ENCODE measurements at regions not wholly inside any gene's neighbourhood (a gene's known extent, or its start where the extent isn't known, plus 50 kb on each side); places are given as distances from the start of the nearest gene placed in this dataset.
"Not testable (repeated sequence)": the region's sequence is repeated elsewhere in the genome, so short reads cannot be mapped to it uniquely, and the experiment has no call there.

DNA sequence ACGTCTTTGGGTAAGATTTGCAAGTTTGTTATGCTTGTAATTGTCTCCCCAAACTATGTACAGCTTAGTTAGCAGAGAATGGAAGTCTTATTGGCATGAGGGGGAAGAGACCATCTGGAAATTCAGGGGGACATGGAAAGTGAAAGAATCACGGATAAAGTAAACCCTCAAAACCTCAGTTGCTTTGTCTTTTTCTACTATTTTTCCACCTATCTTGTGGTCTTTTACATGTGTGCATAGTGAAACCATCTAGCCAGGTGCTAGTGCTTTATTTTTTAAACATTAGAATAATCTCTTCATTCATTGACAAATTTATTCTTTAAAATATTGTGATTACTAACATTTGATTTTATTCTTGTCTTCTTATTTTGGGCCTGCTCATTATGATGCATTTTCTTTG is 441.1 kb upstream of the RORB start:
- H3K36me3 Mint-ChIP-seq (ENCODE audit: low read depth), result no peaks in the 10 kb centered on the region
- H3K4me3 Mint-ChIP-seq, result no peak overlapping the region
- ChIA-PET CTCF (no interaction called here), POLR2A (no interaction called here)
- no peaks in the 10 kb centered on the region for H3K4me1 Mint-ChIP-seq
- no peak for DNase-seq
- H3K9me3 Mint-ChIP-seq (ENCODE audit: low read depth), result peaks cover 2% of the 10 kb centered on the region
- intact Hi-C loops (cut with DNase I, micrococcal nuclease), result no loop called here
- no peak overlapping the region for H3K27ac Mint-ChIP-seq
- no peaks in the 10 kb centered on the region for H3K27me3 Mint-ChIP-seq
- ATAC-seq, result no peak

DNA sequence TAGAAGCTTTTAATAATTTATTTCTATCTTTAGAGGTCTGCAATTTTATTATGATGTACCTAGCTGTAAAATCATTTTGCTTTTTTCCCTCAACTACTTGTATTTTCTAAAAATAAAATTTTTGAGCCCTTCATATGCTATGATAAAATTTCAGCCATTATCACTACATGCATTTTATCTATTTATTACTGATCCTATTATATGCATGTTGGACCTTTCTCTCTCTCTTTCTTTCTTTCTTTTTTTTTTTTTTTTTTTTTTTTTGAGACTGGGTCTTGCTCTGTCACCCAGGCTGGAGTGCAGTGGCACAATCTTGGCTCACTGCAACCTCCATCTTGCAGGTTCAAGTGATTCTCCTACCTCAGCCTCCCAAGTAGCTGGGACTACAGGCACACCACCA is 440.1 kb upstream of the RORB start:
- H3K9me3 Mint-ChIP-seq (ENCODE audit: low read depth); H3K27ac Mint-ChIP-seq; ATAC-seq; H3K4me3 Mint-ChIP-seq; POLR2A ChIA-PET; H3K36me3 Mint-ChIP-seq (ENCODE audit: low read depth); intact Hi-C loops (cut with DNase I, micrococcal nuclease); H3K4me1 Mint-ChIP-seq; H3K27me3 Mint-ChIP-seq; DNase-seq: not testable (repeated sequence)
- CTCF ChIA-PET, result interaction anchor here (0.6 kb wide), 1 partner anchor 597 kb away, joined by 3 read pairs; no protein-coding TSS in a partner anchor

DNA sequence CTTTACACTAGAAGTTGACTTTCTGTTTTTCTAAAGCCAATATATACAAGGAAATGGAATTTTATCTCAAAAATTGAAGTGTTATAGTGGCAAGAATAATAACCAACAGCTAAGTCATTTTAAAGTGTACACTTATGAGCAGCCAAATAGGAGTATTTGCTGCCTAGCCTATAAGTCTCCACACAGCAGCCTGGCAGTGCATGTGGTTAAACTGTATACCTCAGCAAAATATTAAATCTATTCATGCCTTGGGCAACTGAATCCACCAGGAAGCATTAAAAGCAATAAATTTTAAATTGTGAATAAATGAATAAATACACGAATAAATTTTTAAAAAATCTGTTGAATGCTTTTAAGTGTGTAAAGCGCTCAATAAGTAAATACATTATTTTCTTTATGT is 432.4 kb upstream of the RORB start:
- ATAC-seq (no peak), DNase-seq (no peak)
- ChIA-PET CTCF (no interaction called here), POLR2A (no interaction called here)
- Mint-ChIP-seq H3K27me3 (no peaks in the 10 kb centered on the region), H3K9me3 (ENCODE audit: low read depth) (peaks cover 3% of the 10 kb centered on the region), H3K4me1 (no peaks in the 10 kb centered on the region), H3K36me3 (ENCODE audit: low read depth) (no peaks in the 10 kb centered on the region), H3K4me3 (no peak overlapping the region), H3K27ac (no peak overlapping the region)
- intact Hi-C loops (cut with DNase I, micrococcal nuclease), result no loop called here

DNA sequence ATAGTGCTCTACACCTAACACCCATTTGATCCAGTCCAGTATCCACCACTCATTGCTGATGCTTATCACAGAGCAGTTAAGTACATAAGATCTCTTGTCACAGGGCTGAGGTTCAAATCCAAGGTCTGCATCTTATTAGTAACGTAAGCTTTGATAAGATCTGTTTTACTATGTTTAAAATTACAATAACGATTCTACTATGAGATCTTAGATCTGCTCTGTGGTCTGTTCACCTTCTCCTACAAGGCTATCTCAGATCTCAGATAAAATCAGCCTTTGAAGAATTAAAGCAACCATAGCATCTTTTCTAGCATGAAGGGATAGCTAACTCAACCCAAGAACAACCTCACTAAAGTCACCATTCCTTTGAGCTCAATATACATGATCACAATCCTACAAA is 431.0 kb upstream of the RORB start:
- Mint-ChIP-seq H3K4me1 (no peaks in the 10 kb centered on the region), H3K27ac (no peak overlapping the region), H3K27me3 (no peaks in the 10 kb centered on the region), H3K9me3 (ENCODE audit: low read depth) (peaks cover 3% of the 10 kb centered on the region), H3K36me3 (ENCODE audit: low read depth) (no peaks in the 10 kb centered on the region), H3K4me3 (no peak overlapping the region)
- DNase-seq, result no peak
- ATAC-seq, result no peak
- ChIA-PET CTCF (no interaction called here), POLR2A (no interaction called here)
- intact Hi-C loops (cut with DNase I, micrococcal nuclease), result no loop called here

DNA sequence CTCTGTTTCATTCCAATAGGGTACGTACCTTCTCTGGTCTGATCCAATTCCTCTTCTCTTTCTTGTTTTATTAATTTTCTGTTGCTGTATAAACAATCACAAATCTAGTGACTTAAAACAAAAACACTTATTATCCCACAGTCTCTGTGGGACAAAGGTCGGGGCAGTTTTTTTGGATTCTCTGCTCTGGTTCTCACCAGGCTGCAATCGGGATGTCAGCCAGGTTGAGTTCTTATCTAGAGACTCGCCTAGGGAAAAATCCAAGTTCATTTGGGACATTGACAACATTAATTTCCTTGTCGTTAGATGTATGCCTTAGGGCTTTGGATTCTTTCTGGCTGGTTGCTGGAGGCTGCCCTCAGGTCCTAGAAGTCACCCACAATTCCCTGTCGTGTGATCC is 430.5 kb upstream of the RORB start:
- Mint-ChIP-seq H3K36me3 (ENCODE audit: low read depth) (no peaks in the 10 kb centered on the region), H3K4me3 (no peak overlapping the region), H3K4me1 (no peaks in the 10 kb centered on the region), H3K27me3 (no peaks in the 10 kb centered on the region), H3K27ac (no peak overlapping the region), H3K9me3 (ENCODE audit: low read depth) (peaks cover 7% of the 10 kb centered on the region)
- intact Hi-C loops (cut with DNase I, micrococcal nuclease), result no loop called here
- POLR2A ChIA-PET, result no interaction called here
- ATAC-seq (no peak), DNase-seq (no peak)
- CTCF ChIA-PET, result no interaction called here

DNA sequence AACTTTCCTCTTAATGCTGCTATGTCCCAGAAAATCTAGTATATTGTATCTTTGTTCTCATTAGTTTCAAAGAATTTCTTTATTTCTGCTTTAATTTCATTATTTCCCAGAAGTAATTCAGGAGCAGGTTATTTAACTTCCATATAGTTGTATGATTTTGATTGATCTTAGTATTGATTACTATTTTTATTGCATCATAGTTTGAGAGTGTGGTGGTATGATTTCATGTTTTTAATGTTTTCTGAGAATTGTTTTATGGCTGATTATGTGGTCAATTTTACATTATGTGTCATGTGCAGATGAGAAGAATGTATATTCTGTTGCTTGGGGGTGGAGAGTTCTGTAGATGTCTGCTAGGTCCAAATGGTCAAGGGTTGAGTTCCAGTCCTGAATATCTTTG is 425.6 kb upstream of the RORB start:
- H3K27ac Mint-ChIP-seq, result no peak overlapping the region
- ChIA-PET CTCF (no interaction called here), POLR2A (no interaction called here)
- intact Hi-C loops (cut with DNase I, micrococcal nuclease), result no loop called here
- no peaks in the 10 kb centered on the region for H3K27me3 Mint-ChIP-seq
- DNase-seq (no peak), ATAC-seq (no peak)
- H3K4me1 Mint-ChIP-seq, result no peaks in the 10 kb centered on the region
- peaks cover 10% of the 10 kb centered on the region for H3K9me3 Mint-ChIP-seq (ENCODE audit: low read depth)
- no peaks in the 10 kb centered on the region for H3K36me3 Mint-ChIP-seq (ENCODE audit: low read depth)
- no peak overlapping the region for H3K4me3 Mint-ChIP-seq

DNA sequence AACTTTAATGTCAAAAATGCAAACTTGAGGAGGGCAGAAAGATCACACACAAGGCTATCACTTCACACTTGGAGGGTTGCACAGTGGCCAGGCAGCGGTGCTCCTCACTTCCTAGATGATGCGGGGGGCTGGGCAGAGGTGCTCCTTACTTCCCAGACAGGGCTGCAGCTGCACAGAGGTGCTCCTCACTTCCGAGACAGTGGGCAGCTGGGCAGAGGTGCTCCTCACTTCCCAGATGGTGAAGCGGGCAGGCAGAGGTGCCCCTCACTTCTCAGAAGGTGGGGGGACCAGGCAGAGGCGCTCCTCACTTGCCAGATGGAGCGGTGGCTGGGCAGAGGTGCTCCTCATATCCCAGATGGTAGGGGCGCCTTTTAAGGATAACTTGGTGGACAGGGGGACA is 423.2 kb upstream of the RORB start:
- DNase-seq (no peak), ATAC-seq (no peak)
- H3K4me3 Mint-ChIP-seq, result no peak overlapping the region
- no peaks in the 10 kb centered on the region for H3K36me3 Mint-ChIP-seq (ENCODE audit: low read depth)
- POLR2A ChIA-PET, result no interaction called here
- peaks cover 12% of the 10 kb centered on the region for H3K9me3 Mint-ChIP-seq (ENCODE audit: low read depth)
- H3K27me3 Mint-ChIP-seq, result no peaks in the 10 kb centered on the region
- H3K27ac Mint-ChIP-seq, result no peak overlapping the region
- CTCF ChIA-PET, result no interaction called here
- intact Hi-C loops (cut with DNase I, micrococcal nuclease), result no loop called here
- no peaks in the 10 kb centered on the region for H3K4me1 Mint-ChIP-seq

DNA sequence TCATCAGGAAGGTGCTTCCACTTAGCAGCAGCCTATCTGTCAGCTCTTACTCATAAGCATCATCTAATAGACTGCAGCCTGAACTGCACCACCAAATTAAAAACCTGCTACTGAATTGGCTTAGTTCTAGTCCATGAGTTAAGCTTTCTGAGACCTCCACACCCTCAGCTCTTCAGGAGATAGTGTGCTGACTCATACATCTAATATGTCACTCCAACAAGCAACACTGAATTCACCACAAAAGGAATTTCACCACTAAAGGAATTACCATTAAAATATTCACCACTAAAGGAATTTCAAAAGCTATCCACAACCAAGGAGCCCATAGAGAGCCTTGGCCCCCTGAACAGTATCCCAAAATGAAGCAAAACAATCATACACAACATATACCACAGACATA is 418.5 kb upstream of the RORB start:
- Mint-ChIP-seq H3K27me3 (no peaks in the 10 kb centered on the region), H3K27ac (no peak overlapping the region), H3K9me3 (ENCODE audit: low read depth) (peaks cover 2% of the 10 kb centered on the region), H3K36me3 (ENCODE audit: low read depth) (no peaks in the 10 kb centered on the region), H3K4me3 (no peak overlapping the region), H3K4me1 (no peaks in the 10 kb centered on the region)
- intact Hi-C loops (cut with DNase I, micrococcal nuclease), result no loop called here
- ChIA-PET POLR2A (no interaction called here), CTCF (no interaction called here)
- ATAC-seq (no peak), DNase-seq (no peak)

DNA sequence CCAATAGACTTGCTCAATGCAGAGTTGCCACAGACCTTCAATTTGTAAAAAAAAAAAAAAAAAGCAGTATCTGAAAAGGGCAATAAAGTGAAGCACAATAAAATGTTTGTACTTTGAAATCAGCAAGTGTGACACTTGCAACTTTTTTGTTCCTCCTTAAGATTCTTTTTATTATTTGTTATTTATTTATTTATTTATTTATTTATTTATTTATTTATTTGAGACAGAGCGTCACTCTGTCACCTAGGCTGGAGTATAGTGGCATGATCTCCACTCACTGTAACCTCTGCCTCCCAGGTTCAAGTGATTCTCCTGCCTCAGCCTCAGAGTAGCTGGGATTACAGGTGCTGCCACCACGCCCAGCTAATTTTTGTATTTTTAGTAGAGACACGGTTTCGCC is 416.5 kb upstream of the RORB start:
- POLR2A ChIA-PET; H3K9me3 Mint-ChIP-seq (ENCODE audit: low read depth); H3K4me1 Mint-ChIP-seq; H3K27me3 Mint-ChIP-seq; H3K36me3 Mint-ChIP-seq (ENCODE audit: low read depth); H3K4me3 Mint-ChIP-seq; CTCF ChIA-PET; DNase-seq; ATAC-seq; H3K27ac Mint-ChIP-seq; intact Hi-C loops (cut with DNase I, micrococcal nuclease): not testable (repeated sequence)

DNA sequence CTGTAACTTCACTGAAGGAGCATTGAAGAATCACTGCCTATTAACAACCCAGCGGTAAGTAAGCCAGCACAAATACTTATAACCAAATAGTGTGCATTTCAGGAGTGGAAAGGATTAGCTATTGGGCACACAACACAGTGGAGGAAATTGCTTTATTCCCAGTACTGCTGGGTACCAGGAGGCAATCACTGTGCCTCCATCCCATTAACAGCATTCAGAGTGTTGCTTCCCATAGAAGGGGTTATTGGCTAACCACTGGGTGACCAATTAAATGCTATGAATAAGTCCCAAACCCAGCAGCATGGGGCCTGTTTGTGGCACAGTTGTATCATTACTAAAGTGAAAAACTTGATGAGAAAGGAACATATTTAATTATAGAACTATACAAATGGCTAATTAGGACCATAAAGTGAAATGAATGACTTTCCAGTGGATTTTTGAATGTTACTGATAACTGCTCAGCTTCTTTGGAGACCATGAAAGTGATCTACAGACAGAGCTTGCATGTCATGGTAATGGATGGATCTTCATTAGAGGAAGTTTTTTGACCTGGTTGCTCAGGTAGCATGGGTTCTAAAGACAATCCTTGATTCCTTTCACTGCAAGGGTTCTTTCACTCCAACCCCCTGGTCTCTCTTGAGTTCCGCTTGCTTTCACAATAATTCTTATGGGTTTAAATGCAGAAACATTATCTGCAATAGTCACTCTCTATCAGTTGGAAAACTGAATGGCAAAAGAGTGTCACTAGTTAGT is 413.3 kb upstream of the RORB start:
- ChIA-PET CTCF (no interaction called here), POLR2A (no interaction called here)
- no peaks in the 10 kb centered on the region for H3K27me3 Mint-ChIP-seq
- no peaks in the 10 kb centered on the region for H3K36me3 Mint-ChIP-seq (ENCODE audit: low read depth)
- intact Hi-C loops (cut with DNase I, micrococcal nuclease), result no loop called here
- no peaks in the 10 kb centered on the region for H3K9me3 Mint-ChIP-seq (ENCODE audit: low read depth)
- no peak overlapping the region for H3K27ac Mint-ChIP-seq
- DNase-seq (no peak), ATAC-seq (no peak)
- no peaks in the 10 kb centered on the region for H3K4me1 Mint-ChIP-seq
- H3K4me3 Mint-ChIP-seq, result no peak overlapping the region

DNA sequence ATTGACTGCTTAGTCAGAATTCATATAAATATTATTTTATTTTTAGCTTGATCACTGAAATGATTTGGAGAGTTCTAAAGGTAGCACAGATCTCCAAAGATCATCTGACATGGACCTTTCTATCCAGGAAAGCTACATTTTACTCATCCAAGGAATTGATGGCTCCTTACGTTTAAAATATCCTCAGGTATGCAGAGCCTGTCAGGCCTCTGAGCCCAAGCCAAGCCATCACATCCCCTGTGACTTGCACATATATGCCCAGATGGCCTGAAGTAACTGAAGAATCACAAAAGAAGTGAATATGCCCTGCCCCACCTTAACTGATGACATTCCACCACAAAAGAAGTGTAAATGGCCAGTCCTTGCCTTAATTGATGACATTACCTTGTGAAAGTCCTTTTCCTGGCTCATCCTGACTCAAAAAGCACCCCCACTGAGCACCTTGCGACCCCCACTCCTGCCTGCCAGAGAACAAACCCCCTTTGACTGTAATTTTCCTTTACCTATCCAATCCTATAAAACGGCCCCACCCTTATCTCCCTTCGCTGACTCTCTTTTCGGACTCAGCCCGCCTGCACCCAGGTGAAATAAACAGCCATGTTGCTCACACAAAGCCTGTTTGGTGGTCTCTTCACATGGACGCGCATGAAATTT is 411.6 kb upstream of the RORB start:
- H3K9me3 Mint-ChIP-seq (ENCODE audit: low read depth); ATAC-seq; H3K36me3 Mint-ChIP-seq (ENCODE audit: low read depth); H3K27me3 Mint-ChIP-seq; H3K4me3 Mint-ChIP-seq; intact Hi-C loops (cut with DNase I, micrococcal nuclease); H3K27ac Mint-ChIP-seq; POLR2A ChIA-PET; DNase-seq; CTCF ChIA-PET; H3K4me1 Mint-ChIP-seq: not testable (repeated sequence)

DNA sequence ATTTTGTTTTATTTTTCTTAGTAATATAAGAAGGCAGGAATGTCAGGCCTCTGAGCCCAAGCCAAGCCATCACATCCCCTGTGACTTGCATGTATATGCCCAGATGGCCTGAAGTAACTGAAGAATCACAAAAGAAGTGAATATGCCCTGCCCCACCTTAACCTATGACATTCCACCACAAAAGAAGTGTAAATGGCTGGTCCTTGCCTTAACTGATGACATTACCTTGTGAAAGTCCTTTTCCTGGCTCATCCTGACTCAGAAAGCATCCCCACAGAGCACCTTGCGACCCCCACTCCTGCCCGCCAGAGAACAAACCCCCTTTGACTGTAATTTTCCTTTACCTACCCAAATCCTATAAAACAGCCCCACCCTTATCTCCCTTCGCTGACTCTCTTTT is 406.2 kb upstream of the RORB start:
- DNase-seq, result not testable (repeated sequence)

DNA sequence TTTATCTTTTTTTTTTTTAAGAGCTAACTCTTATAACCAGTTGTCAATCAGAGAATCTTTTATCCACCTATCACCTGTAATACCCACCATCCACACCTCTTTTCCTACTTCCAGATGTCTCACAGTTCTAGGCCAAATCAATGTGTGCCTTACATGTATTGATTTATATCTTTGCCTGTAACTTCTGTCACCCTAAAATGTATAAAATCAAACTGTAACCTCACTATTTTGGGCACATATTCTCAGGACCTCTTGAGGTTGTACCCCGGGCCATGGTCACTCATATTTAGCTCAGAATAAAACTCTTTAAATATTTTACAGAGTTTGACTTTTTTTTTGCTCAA is 404.7 kb upstream of the RORB start:
- CTCF ChIA-PET, result no interaction called here
- no peaks in the 10 kb centered on the region for H3K4me1 Mint-ChIP-seq
- no peak overlapping the region for H3K4me3 Mint-ChIP-seq
- intact Hi-C loops (cut with DNase I, micrococcal nuclease), result no loop called here
- ATAC-seq (no peak), DNase-seq (no peak)
- POLR2A ChIA-PET, result no interaction called here
- no peaks in the 10 kb centered on the region for H3K27me3 Mint-ChIP-seq
- H3K27ac Mint-ChIP-seq, result no peak overlapping the region
- H3K9me3 Mint-ChIP-seq (ENCODE audit: low read depth), result no peaks in the 10 kb centered on the region
- no peaks in the 10 kb centered on the region for H3K36me3 Mint-ChIP-seq (ENCODE audit: low read depth)

More for the DNA sequence above, 406.2 kb upstream of the RORB start:
- POLR2A ChIA-PET; H3K4me3 Mint-ChIP-seq; H3K27me3 Mint-ChIP-seq; H3K27ac Mint-ChIP-seq; intact Hi-C loops (cut with DNase I, micrococcal nuclease); H3K9me3 Mint-ChIP-seq (ENCODE audit: low read depth); H3K4me1 Mint-ChIP-seq; H3K36me3 Mint-ChIP-seq (ENCODE audit: low read depth); ATAC-seq; CTCF ChIA-PET: not testable (repeated sequence)

Measured in activated CD4-positive, alpha-beta T cell treated with anti-CD3 and anti-CD28 coated beads for 36 hours (primary cell).